ENCODE measurements at regions not wholly inside any gene's neighbourhood (a gene's known extent, or its start where the extent isn't known, plus 50 kb on each side); places are given as distances from the start of the nearest gene placed in this dataset.

DNA sequence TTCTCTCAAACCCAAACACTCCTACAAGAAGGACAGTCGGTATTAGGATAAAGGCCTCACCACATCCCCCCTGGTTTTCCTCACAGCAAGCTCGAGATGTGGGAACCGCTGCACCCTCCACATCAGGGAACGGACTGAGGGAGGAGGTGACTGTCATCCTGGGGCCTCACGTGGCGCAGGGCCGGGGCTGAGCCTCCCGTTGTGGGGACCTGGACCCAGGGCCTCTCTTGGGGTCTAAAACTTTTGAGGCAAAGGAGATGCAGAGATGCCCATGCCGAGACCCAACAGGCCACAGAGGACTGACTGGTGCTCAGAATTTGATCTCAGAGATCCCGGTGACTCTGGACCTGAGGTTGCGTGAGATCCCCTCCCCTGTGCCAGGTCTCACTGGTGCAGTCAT, 72.7 kb downstream of the MRPL36 start (continued):
- TF ChIP-seq SRF (IDR thresholded peaks at IDR 0.05; ENCODE audit: low read depth in 2 of 2, low read length in 2 of 2): no peak
- TF ChIP-seq RB1 (IDR thresholded peaks at IDR 0.05; ENCODE audit: borderline replicate concordance): no peak
- TF ChIP-seq BHLHE40 (IDR thresholded peaks at IDR 0.05; ENCODE audit: borderline replicate concordance in 1 of 2, low read depth in 2 of 2, low read length in 1 of 2): no peak
- TF ChIP-seq ATF2 (IDR thresholded peaks at IDR 0.05; ENCODE audit: low read length): no peak
- TF ChIP-seq NR2F1 (conservative IDR thresholded peaks at IDR 0.05): no peak

- no peak for DNase-seq (ENCODE audit: low read depth, low spot score)
- RAD21 ChIA-PET (ENCODE audit: unreplicated experiment): no interaction called here
- no peak overlapping the region for H3K9ac ChIP-seq (ENCODE audit: control insufficient read depth, insufficient read depth, low read length)
- H3K36me3 ChIP-seq (ENCODE audit: control insufficient read depth in 2 of 2, insufficient read depth in 2 of 2, low read length in 1 of 2): no peaks in the 10 kb centered on the region
- no peak for FAIRE-seq
- H3K4me3 ChIP-seq: no peak overlapping the region
- in situ Hi-C loops (cut with MboI): no loop called here
- CTCF ChIA-PET: no interaction called here
- no peaks in the 10 kb centered on the region for H3K4me1 ChIP-seq (ENCODE audit: control insufficient read depth, insufficient read depth, low read length)
- no peak overlapping the region for H3K27ac ChIP-seq (ENCODE audit: control insufficient read depth, insufficient read depth)
- POLR2A ChIA-PET: no interaction called here
- no peaks in the 10 kb centered on the region for H3K79me2 ChIP-seq (ENCODE audit: control insufficient read depth, insufficient read depth, low read length)
- intact Hi-C loops (cut with micrococcal nuclease; ENCODE audit: unreplicated experiment): no loop called here
- SMC1A ChIA-PET (ENCODE audit: uncharacterized antibody, unreplicated experiment): no interaction called here
- no TSS peak for BruUV-seq (replicated peaks)
- no peak overlapping the region for H3K4me2 ChIP-seq (ENCODE audit: control insufficient read depth, insufficient read depth)
- H4K20me1 ChIP-seq (ENCODE audit: control insufficient read depth, insufficient read depth): no peaks in the 10 kb centered on the region
- peaks cover 6% of the 10 kb centered on the region in 2 experiments for H3K27me3 ChIP-seq (replicated peaks in 1 of 2; ENCODE audit: control insufficient read depth in 2 of 2, insufficient read depth in 2 of 2, low read length in 1 of 2)
- WGBS (ENCODE audit: insufficient coverage, insufficient replicate concordance, low lambda C conversion rate, missing lambda C conversion rate): 40% methylated on average over 11 of the region's 11 CpGs
- no peak overlapping the region for H2AFZ ChIP-seq (ENCODE audit: control insufficient read depth, low read depth, low read length)
- no peaks in the 10 kb centered on the region for H3K9me3 ChIP-seq (replicated peaks; ENCODE audit: control insufficient read depth, insufficient read depth, low read length)
- ATAC-seq: no peak
- TF ChIP-seq USF1 (IDR thresholded peaks at IDR 0.05; ENCODE audit: borderline replicate concordance, extremely low read length, insufficient read depth, low read depth, low read length): no peak
- TF ChIP-seq, protein P1, sequence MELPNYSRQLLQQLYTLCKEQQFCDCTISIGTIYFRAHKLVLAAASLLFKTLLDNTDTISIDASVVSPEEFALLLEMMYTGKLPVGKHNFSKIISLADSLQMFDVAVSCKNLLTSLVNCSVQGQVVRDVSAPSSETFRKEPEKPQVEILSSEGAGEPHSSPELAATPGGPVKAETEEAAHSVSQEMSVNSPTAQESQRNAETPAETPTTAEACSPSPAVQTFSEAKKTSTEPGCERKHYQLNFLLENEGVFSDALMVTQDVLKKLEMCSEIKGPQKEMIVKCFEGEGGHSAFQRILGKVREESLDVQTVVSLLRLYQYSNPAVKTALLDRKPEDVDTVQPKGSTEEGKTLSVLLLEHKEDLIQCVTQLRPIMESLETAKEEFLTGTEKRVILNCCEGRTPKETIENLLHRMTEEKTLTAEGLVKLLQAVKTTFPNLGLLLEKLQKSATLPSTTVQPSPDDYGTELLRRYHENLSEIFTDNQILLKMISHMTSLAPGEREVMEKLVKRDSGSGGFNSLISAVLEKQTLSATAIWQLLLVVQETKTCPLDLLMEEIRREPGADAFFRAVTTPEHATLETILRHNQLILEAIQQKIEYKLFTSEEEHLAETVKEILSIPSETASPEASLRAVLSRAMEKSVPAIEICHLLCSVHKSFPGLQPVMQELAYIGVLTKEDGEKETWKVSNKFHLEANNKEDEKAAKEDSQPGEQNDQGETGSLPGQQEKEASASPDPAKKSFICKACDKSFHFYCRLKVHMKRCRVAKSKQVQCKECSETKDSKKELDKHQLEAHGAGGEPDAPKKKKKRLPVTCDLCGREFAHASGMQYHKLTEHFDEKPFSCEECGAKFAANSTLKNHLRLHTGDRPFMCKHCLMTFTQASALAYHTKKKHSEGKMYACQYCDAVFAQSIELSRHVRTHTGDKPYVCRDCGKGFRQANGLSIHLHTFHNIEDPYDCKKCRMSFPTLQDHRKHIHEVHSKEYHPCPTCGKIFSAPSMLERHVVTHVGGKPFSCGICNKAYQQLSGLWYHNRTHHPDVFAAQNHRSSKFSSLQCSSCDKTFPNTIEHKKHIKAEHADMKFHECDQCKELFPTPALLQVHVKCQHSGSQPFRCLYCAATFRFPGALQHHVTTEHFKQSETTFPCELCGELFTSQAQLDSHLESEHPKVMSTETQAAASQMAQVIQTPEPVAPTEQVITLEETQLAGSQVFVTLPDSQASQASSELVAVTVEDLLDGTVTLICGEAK (IDR thresholded peaks at IDR 0.05; ENCODE audit: borderline replicate concordance): no peak
- no peak for TF ChIP-seq SRF (IDR thresholded peaks at IDR 0.05; ENCODE audit: low read depth in 2 of 2, low read length in 2 of 2)
- TF ChIP-seq RFX5 (IDR thresholded peaks at IDR 0.05; ENCODE audit: low read depth, low read length): no peak
- no peak for TF ChIP-seq EGR1 (IDR thresholded peaks at IDR 0.05; ENCODE audit: borderline replicate concordance in 1 of 2, low read depth in 2 of 2, low read length in 2 of 2)
- TF ChIP-seq YBX1 (IDR thresholded peaks at IDR 0.05): no peak
- TF ChIP-seq, protein P2, sequence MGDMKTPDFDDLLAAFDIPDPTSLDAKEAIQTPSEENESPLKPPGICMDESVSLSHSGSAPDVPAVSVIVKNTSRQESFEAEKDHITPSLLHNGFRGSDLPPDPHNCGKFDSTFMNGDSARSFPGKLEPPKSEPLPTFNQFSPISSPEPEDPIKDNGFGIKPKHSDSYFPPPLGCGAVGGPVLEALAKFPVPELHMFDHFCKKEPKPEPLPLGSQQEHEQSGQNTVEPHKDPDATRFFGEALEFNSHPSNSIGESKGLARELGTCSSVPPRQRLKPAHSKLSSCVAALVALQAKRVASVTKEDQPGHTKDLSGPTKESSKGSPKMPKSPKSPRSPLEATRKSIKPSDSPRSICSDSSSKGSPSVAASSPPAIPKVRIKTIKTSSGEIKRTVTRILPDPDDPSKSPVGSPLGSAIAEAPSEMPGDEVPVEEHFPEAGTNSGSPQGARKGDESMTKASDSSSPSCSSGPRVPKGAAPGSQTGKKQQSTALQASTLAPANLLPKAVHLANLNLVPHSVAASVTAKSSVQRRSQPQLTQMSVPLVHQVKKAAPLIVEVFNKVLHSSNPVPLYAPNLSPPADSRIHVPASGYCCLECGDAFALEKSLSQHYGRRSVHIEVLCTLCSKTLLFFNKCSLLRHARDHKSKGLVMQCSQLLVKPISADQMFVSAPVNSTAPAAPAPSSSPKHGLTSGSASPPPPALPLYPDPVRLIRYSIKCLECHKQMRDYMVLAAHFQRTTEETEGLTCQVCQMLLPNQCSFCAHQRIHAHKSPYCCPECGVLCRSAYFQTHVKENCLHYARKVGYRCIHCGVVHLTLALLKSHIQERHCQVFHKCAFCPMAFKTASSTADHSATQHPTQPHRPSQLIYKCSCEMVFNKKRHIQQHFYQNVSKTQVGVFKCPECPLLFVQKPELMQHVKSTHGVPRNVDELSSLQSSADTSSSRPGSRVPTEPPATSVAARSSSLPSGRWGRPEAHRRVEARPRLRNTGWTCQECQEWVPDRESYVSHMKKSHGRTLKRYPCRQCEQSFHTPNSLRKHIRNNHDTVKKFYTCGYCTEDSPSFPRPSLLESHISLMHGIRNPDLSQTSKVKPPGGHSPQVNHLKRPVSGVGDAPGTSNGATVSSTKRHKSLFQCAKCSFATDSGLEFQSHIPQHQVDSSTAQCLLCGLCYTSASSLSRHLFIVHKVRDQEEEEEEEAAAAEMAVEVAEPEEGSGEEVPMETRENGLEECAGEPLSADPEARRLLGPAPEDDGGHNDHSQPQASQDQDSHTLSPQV (IDR thresholded peaks at IDR 0.05): no peak
- no peak for TF ChIP-seq NR2C2 (IDR thresholded peaks at IDR 0.05; ENCODE audit: borderline replicate concordance, control insufficient read depth, insufficient read length, low read depth)
- no peak for TF ChIP-seq STAT1 (conservative IDR thresholded peaks at IDR 0.05)
Observed at GRCh38 chr5:1726469-1726865, 73.2 kb downstream of the MRPL36 start.

Data from GM12878 (cell line).